HEK293T (cell line): ENCODE measurements at regions not wholly inside any gene's neighbourhood (a gene's known extent, or its start where the extent isn't known, plus 50 kb on each side); places are given as distances from the start of the nearest gene placed in this dataset.

Experiments
- ELF4 ChIP-seq: fragments of 450-650 bp; IDR thresholded peaks from 2 replicates; pipeline ENCODE4 v1.6.1; 2017; ENCODE audit warnings: antibody characterized with exemption
- FOXK2 ChIP-seq: fragments of 450-650 bp; IDR thresholded peaks from 2 replicates; pipeline ENCODE4 v1.6.1; 2016; ENCODE audit warnings: mild to moderate bottlenecking
- HDGF ChIP-seq: fragments of 450-650 bp; IDR thresholded peaks from 2 replicates; pipeline ENCODE4 v1.6.1; 2017; ENCODE audit warnings: antibody characterized with exemption, borderline replicate concordance
- NFRKB ChIP-seq: fragments of 450-650 bp; IDR thresholded peaks from 2 replicates; pipeline ENCODE4 v1.6.1; 2016; ENCODE audit warnings: mild to moderate bottlenecking, moderate library complexity
- SP1 ChIP-seq: fragments of 450-650 bp; IDR thresholded peaks from 2 replicates; pipeline ENCODE4 v1.6.1; 2017
- SUZ12 ChIP-seq: fragments of 450-650 bp; IDR thresholded peaks from 2 replicates; pipeline ENCODE4 v1.6.1; 2016; ENCODE audit warnings: mild to moderate bottlenecking
- TF ChIP-seq, protein P1 (sequence below): fragments of 450-650 bp; IDR thresholded peaks from 2 replicates; pipeline ENCODE4 v1.6.1; 2016

DNA sequence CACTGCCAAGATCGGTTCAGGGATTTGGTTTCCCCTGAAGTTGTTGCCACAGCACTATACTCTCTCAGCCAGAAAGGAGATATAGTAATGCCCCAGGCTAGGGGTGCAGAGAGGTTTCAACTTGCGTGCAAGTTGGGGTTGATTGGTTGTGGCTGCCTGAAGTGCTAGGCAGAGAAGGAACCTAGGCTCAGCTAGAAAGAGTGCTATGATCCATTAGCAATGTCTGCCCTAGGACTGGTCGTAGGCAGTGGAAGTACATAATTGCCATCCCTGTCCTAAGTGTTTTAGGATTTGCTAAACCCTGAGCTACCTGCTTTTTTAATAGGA lies 136.6 kb upstream of the SMIM23 start:
- TF ChIP-seq SP1 (no peak), SUZ12 (no peak), FOXK2 (no peak), HDGF (no peak), NFRKB (no peak), ELF4 (no peak)
- TF ChIP-seq, protein P1, sequence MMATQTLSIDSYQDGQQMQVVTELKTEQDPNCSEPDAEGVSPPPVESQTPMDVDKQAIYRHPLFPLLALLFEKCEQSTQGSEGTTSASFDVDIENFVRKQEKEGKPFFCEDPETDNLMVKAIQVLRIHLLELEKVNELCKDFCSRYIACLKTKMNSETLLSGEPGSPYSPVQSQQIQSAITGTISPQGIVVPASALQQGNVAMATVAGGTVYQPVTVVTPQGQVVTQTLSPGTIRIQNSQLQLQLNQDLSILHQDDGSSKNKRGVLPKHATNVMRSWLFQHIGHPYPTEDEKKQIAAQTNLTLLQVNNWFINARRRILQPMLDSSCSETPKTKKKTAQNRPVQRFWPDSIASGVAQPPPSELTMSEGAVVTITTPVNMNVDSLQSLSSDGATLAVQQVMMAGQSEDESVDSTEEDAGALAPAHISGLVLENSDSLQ, result no peak
